ENCODE measurements at regions not wholly inside any gene's neighbourhood (a gene's known extent, or its start where the extent isn't known, plus 50 kb on each side); places are given as distances from the start of the nearest gene placed in this dataset.

- 0 out of 2 replicates have a peak, but pooled peaks cover 6% of the 10 kb centered on the region for H3K4me1 ChIP-seq (ENCODE audit: low read length)
- H3K27me3 ChIP-seq (ENCODE audit: low read depth, low read length) = peaks cover 37% of the 10 kb centered on the region
- H3K27ac ChIP-seq (ENCODE audit: low read length) = no peak overlapping the region
- no peaks in the 10 kb centered on the region for H3K79me2 ChIP-seq (ENCODE audit: low read length)
- no peak overlapping the region for H3K9ac ChIP-seq (ENCODE audit: low read length)
- TF ChIP-seq CTCF (IDR thresholded peaks at IDR 0.05; ENCODE audit: low read depth, low read length) (no peak), EZH2phosphoT487 (IDR thresholded peaks at IDR 0.05; ENCODE audit: low read depth) (no peak)
- H3K36me3 ChIP-seq (replicated peaks; ENCODE audit: low read depth, low read length) = no peaks in the 10 kb centered on the region
- H3K4me2 ChIP-seq (ENCODE audit: low read length) = no peak overlapping the region
- no peak overlapping the region for H3K4me3 ChIP-seq (ENCODE audit: low read length)
- no peaks in the 10 kb centered on the region for H3K9me3 ChIP-seq (ENCODE audit: insufficient read depth, low read length)
- no peaks in the 10 kb centered on the region for H4K20me1 ChIP-seq (ENCODE audit: insufficient read depth, low read length)
- no peak overlapping the region for H2AFZ ChIP-seq (ENCODE audit: low read depth, low read length)
These were observed 257.1 kb upstream of the ZFP64 start for GRCh38 chr20:52448513-52449232.

- no peak overlapping the region for H2AFZ ChIP-seq (ENCODE audit: low read depth, low read length)
- no peaks in the 10 kb centered on the region for H3K79me2 ChIP-seq (ENCODE audit: low read length)
- H3K4me3 ChIP-seq (ENCODE audit: low read length) = no peak overlapping the region
- no peaks in the 10 kb centered on the region for H4K20me1 ChIP-seq (ENCODE audit: insufficient read depth, low read length)
- H3K4me2 ChIP-seq (ENCODE audit: low read length) = no peak overlapping the region
- H3K9ac ChIP-seq (ENCODE audit: low read length) = no peak overlapping the region
- no peak for TF ChIP-seq CTCF (IDR thresholded peaks at IDR 0.05; ENCODE audit: low read depth, low read length)
- TF ChIP-seq EZH2phosphoT487 (IDR thresholded peaks at IDR 0.05; ENCODE audit: low read depth) = no peak
- H3K27me3 ChIP-seq (ENCODE audit: low read depth, low read length) = peaks cover 47% of the 10 kb centered on the region
- no peak overlapping the region for H3K27ac ChIP-seq (ENCODE audit: low read length)
- H3K36me3 ChIP-seq (replicated peaks; ENCODE audit: low read depth, low read length) = no peaks in the 10 kb centered on the region
- H3K9me3 ChIP-seq (ENCODE audit: insufficient read depth, low read length) = no peaks in the 10 kb centered on the region
- H3K4me1 ChIP-seq (ENCODE audit: low read length) = 0 out of 2 replicates have a peak, but pooled peaks cover 6% of the 10 kb centered on the region
These were observed 255.6 kb upstream of the ZFP64 start for GRCh38 chr20:52447225-52447551.

GRCh38 chr20:52446421-52447224 lies 255.0 kb upstream of the ZFP64 start:
- Histone ChIP-seq H3K79me2 (ENCODE audit: low read length) (no peaks in the 10 kb centered on the region), H3K9ac (ENCODE audit: low read length) (no peak overlapping the region), H3K27me3 (ENCODE audit: low read depth, low read length) (peaks cover 53% of the 10 kb centered on the region), H3K4me2 (ENCODE audit: low read length) (no peak overlapping the region), H3K27ac (ENCODE audit: low read length) (no peak overlapping the region), H2AFZ (ENCODE audit: low read depth, low read length) (no peak overlapping the region), H3K4me3 (ENCODE audit: low read length) (no peak overlapping the region), H3K9me3 (ENCODE audit: insufficient read depth, low read length) (no peaks in the 10 kb centered on the region), H3K4me1 (ENCODE audit: low read length) (0 out of 2 replicates have a peak, but pooled peaks cover 6% of the 10 kb centered on the region), H4K20me1 (ENCODE audit: insufficient read depth, low read length) (no peaks in the 10 kb centered on the region), H3K36me3 (replicated peaks; ENCODE audit: low read depth, low read length) (no peaks in the 10 kb centered on the region)
- TF ChIP-seq EZH2phosphoT487 (IDR thresholded peaks at IDR 0.05; ENCODE audit: low read depth) = no peak
- no peak for TF ChIP-seq CTCF (IDR thresholded peaks at IDR 0.05; ENCODE audit: low read depth, low read length)

- Histone ChIP-seq H3K4me3 (ENCODE audit: low read length) (no peak overlapping the region), H3K9me3 (ENCODE audit: insufficient read depth, low read length) (no peaks in the 10 kb centered on the region), H3K27ac (ENCODE audit: low read length) (no peak overlapping the region), H3K4me1 (ENCODE audit: low read length) (0 out of 2 replicates have a peak, but pooled peaks cover 6% of the 10 kb centered on the region), H3K9ac (ENCODE audit: low read length) (no peak overlapping the region), H3K79me2 (ENCODE audit: low read length) (no peaks in the 10 kb centered on the region), H4K20me1 (ENCODE audit: insufficient read depth, low read length) (no peaks in the 10 kb centered on the region), H3K36me3 (replicated peaks; ENCODE audit: low read depth, low read length) (no peaks in the 10 kb centered on the region), H2AFZ (ENCODE audit: low read depth, low read length) (no peak overlapping the region), H3K27me3 (ENCODE audit: low read depth, low read length) (peaks cover 60% of the 10 kb centered on the region), H3K4me2 (ENCODE audit: low read length) (no peak overlapping the region)
- TF ChIP-seq CTCF (IDR thresholded peaks at IDR 0.05; ENCODE audit: low read depth, low read length) (no peak), EZH2phosphoT487 (IDR thresholded peaks at IDR 0.05; ENCODE audit: low read depth) (no peak)
These were observed 252.9 kb upstream of the ZFP64 start for GRCh38 chr20:52444455-52444854.
